AG08395 (cell line): ENCODE measurements at regions not wholly inside any gene's neighbourhood (a gene's known extent, or its start where the extent isn't known, plus 50 kb on each side); places are given as distances from the start of the nearest gene placed in this dataset.
"Not testable (repeated sequence)": the region's sequence is repeated elsewhere in the genome, so short reads cannot be mapped to it uniquely, and the experiment has no call there.

Experiments
- DNase-seq: peaks from one replicate; pipeline ENCODE4 v3.0.0; 2012; ENCODE audit warnings: mixed read lengths, low spot score

DNA sequence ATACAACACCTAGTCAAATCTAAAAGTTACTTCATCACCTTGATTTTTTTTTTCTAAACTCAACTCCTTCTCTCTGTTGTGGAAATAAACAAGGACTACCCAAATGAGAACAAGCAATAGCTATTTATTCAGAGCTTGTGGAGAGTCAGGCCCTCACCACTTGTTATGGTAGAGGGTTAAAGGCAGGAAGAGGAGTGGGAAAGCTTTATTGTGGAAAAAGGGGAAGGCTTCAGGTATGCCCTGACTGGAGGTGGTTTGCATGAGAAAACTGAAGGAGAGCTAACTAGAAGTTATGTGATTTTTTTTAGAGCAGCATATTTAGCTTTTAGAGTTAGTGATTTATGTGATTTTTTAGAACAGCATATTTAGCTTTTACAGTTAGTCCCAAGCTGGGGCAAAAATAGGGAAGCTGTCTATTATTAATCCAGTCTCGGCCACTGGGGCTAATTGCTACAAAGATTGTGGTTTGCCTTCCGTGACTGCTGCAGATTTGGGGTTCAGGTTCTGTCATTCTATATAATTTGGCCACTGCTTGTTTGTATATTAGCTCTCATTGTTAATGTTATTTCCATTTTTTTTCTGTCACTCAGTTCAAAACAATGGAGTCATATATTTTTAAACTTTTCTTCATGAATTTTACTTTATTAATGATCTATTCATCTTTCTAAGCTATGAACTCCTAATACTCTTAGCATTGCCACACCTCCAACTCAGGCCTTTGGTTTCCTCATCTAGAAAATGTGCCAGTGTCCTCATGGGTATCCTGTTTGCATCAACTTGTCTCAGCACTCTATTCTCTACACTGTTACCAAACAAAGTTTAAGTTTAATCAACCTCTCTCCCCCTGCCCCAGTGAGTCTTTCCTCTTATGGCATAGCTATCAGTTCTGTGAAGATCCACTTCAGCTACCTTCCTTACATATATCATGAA lies 713.0 kb downstream of the BRINP3 start:
- DNase-seq: no peak

GRCh38 chr1:189769448-189769847 lies 708.2 kb downstream of the BRINP3 start:
- no peak for DNase-seq

DNA sequence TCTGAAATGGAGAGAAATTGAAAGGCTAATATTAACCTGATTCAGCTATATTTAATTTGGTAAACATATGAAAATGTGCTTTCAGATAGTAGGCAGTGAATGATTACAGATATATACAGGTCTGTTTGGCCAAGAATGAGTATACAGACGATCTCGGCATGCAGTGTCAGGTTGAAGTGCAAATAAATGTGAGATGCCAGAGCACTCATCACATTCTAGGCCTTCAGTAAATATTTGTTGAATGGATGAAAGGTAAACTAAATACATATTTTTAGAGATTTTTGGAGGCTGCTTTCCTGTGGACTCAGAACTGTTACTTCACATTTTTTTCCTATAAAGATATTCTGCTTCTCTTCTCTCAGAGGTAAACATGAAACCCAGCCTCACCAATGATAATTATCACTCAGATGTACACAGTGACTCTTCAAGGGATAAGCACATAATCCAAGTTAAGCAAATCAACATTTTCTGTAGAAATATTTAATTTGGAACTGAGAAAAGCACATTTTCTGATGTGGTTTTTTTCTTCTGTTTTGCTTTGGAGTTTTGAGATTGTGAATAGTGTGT lies 702.9 kb downstream of the BRINP3 start:
- no peak for DNase-seq

GRCh38 chr1:189775343-189775742 lies 702.3 kb downstream of the BRINP3 start:
- no peak for DNase-seq

- no peak for DNase-seq
These were observed 698.6 kb downstream of the BRINP3 start for GRCh38 chr1:189779034-189779433.

DNA sequence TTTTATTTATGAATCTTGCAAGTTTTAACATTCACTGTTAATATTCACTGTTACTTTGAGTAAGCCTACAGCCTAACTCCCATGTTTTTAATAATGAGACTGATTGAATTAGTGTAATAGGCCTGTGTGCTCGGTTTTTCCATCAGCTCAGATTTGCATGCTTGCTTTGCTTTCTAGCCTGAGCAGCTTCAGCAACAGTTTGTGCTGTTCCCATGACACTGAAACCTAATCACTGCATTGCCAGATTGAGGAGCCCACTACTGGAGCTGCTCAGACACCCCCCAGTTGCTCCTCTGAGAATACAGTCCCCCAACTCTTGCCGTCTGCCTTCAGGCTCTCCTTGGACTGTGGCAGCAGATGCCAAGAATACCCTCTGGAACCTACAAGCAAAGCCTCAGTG lies 695.4 kb downstream of the BRINP3 start:
- DNase-seq: no peak

GRCh38 chr1:189783456-189783855 lies 694.2 kb downstream of the BRINP3 start:
- DNase-seq: no peak

DNA sequence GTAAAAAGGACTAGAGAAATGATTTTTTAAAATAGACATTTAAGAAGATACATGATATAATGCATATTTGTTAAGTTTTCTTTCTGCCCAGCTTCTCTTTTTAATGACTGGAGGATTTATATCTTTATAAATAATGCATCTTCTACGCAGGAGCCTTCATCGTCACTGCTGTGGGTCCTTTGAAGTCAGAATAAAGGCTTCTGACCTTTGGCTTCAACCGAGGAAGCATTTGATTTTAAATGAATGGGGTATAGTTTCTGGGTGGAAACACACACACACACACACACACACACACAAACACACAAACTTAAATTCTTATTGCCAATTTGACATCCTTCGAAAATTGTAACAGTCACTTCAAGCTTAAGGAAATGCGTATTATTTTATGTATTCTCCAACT lies 690.9 kb downstream of the BRINP3 start:
- no peak for DNase-seq

- DNase-seq: no peak
These were observed 690.5 kb downstream of the BRINP3 start for GRCh38 chr1:189787201-189787600.

DNA sequence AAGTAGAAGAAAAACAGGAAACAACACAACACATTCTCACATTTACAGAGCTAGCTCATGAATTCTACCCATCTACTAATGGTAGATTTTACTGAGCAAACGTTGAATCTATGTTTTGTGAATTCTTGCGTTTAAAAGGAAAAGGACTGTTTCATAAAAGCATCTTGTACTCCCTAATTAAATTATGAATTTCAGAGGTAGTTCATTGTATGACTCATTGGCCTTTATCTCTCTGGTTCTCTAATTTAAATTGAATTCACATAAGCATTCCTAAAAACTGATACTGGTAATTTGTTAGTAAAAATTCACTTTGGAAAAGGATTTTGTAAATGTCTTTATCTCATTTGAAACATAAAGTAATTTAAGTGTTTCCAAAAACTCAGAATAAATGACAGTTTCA lies 687.3 kb downstream of the BRINP3 start:
- DNase-seq: no peak

DNA sequence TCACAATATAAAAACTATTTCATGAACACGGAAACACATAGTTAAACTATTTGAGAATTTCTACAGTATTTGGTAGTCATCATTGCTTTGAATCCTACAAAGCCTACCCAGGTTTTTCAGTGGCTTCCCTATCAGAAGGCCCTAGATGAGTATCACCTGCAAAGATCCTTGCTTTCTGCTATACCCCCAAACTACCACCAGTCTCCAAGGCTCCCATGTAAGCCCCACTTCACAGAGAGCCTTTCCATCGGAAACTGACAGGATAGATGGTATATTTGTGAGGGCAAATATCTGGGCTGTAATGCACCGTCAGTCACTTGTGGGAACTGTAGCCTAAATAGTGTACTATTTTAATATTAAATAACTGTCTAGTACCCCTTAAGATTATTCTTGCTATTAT lies 674.3 kb downstream of the BRINP3 start:
- no peak for DNase-seq

DNA sequence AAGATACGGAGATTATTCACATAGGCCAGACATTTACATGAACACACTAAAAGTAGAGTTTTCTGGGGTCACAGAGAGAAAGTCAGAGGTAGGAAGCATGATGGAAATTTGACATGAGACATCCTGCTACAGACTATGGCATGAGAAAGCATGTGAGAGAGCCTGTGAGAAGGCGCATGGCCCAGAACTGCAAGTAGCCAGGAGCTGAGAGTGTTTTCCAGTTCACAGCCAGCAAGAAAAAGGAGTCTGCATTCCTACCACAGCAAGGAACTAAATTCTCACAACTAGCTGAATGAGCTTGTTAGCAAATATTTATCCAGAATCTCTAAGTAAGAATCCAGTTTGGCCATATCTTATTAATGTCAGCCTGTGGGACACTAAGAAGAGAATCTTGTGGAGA lies 673.3 kb downstream of the BRINP3 start:
- no peak for DNase-seq

DNA sequence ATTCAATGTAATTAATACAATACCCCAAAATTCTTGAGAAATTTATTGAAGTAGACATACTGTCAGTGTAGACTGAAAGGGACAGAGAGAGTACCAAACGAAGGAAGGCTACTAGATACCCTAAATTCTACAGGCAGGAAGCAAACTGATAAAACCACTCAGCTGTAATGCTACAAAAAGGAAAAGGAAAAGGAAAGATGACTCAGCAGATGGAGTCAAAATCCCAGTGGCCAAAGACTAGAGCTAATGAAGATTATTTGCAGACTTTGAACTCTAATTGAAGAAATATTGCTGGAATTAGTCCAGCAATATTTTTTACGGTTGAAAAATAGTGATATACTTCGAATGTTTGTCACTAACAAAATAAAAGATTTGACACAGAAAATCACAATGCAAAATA lies 671.9 kb downstream of the BRINP3 start:
- DNase-seq: no peak

DNA sequence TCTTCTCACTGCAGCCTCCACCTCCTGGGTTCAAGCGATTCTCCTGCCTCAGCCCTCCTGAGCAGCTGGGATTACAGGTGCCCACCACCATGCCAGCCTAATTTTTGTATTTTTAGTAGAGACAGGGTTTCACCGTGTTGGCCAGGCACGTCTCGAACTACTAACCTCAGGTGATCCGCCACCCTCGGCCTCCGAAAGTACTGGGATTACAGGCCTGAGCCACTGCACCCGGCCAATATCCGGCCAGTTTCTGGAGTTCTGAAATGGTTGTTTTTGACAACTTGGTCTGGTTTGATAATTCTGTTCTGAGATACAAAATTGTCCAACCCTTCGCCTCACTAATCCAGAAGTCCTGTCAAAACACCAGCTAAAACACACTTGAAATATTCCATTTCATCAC lies 667.0 kb downstream of the BRINP3 start:
- DNase-seq: not testable (repeated sequence)

DNA sequence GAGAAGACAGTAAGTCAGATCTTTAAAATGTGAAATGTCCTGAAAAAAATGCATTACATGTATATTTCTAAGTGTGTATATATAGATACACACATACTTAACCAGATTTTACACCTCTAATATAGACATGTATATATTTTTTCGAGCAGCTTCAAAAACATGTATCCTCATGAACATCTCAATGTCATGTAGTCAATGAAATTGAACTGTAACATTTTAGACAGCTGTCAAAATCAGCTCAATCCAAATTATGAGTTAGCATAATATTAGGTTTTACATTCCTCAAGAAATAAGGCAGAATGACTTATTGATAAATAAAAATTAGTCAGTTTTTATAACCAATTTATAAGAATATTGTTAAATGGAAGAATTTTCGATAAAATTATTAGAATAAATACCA lies 665.7 kb downstream of the BRINP3 start:
- DNase-seq: no peak

DNA sequence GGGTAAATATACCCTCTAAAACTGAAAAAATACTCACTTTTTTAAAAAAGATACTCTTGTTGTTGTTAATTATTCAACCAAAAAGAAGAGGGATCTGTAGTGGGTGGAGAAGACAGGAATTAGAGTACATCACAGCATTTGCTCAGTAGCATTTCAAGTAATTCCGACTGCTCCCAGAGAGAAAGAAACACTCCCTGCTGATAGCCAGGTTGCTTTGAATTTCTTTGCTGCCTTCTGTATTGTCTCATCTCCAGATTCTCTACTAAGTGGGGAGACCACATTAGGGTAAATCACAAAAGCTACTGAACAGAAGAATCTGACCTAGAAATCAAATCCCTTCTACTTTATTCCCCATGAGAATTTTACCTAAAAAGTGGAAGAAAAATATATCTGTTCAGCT lies 661.1 kb downstream of the BRINP3 start:
- no peak for DNase-seq

DNA sequence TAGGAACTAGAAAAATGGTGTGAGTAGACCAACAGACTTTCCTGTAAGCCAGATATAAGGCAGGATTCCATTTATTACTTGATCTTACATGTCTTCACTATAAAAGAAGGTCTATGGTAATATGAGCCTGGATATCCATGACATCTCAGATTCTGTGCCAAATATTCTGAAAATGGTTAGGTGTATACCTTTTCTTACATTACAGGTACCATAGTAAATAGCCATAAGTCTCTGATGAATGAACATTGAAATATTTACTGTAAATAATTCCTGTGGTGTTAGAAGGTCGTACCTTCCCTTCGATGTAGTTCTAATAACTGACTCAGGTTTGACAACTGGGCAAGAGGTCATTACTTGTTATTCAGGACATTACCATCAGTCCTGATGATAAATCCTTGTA lies 657.9 kb downstream of the BRINP3 start:
- DNase-seq: no peak

GRCh38 chr1:189821833-189822232 lies 655.8 kb downstream of the BRINP3 start:
- no peak for DNase-seq

- DNase-seq: no peak
These were observed 642.9 kb downstream of the BRINP3 start for GRCh38 chr1:189834813-189835212.

GRCh38 chr1:189847613-189848012 lies 630.1 kb downstream of the BRINP3 start:
- no peak for DNase-seq

DNA sequence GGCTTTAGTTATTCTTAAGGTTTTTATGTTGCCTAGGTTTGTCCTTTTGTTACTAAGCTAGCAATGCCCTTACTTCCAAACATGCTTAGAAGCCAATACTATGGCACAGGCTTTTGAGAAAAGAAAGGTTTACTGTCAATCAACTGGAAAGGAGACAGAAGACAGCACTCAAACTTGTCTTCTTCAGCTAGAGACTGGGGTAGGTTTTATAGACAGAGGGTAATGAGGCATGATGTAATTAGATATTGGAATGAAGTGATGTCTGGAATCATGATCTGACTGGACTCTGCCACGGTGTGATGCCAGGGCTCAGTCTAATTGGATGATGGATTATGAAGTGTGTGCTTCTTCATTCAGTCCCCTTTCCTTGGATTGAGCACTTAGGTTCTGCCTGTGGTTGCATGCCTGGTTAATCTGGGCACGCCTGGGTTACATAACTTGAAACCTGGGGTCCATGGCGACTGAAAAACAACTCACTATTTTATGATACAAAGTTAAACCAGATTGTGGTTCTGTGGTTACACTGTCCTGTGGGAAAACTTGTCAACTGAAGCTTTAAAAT lies 625.8 kb downstream of the BRINP3 start:
- DNase-seq: no peak

DNA sequence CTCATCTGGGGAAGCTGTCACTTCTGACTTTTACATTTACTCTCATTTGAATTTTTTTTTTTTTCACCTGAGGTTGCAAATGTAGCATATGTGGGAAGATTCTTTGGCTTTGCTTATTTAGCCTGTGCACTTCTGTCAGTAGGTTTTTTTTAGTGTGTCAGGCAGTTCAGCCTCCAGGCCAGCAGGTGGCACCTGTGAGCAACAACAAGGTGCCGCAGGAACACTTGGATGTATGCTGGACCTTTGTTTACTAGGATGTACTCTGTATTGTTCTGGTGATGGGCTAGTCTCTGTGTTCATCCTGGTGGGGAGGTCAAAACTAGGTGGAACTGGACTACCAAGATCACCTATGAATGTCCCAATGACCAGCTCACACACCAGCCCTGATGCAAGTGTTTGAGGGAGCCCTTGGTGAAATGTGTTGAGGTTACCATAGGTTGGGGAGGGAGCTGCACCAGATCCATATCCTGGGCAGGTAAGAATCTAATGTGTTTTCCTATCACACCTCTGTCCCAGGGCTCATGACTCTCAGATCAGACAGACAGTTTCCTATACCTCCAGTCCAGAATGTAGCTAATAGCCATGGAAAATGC lies 618.2 kb downstream of the BRINP3 start:
- DNase-seq: no peak

GRCh38 chr1:189866606-189867005 lies 611.1 kb downstream of the BRINP3 start:
- no peak for DNase-seq
